Activated B cell treated with CpG ODN at 0.5 μM for 24 hours (primary cell): ENCODE measurements at regions not wholly inside any gene's neighbourhood (a gene's known extent, or its start where the extent isn't known, plus 50 kb on each side); places are given as distances from the start of the nearest gene placed in this dataset.

ENCODE experiments used
- ATAC-seq: fragments of 200-7000 bp; cut with Tn5 transposase; one replicate; pipeline ENCODE4 v1.10.0; 2021; ENCODE audit warnings: low read depth, mild to moderate bottlenecking, moderate library complexity
- CTCF ChIA-PET: fragments of 350-600 bp; sonication (Branson Sonifier 250); formaldehyde crosslinking; loops from one replicate; lab custom pipeline; 2021; ENCODE audit warnings: antibody characterized with exemption; lab: Charles Lee
- POLR2A ChIA-PET: fragments of 350-600 bp; sonication (Branson Sonifier 250); formaldehyde crosslinking; loops from one replicate; lab custom pipeline; 2021; ENCODE audit warnings: antibody characterized with exemption; lab: Charles Lee
- DNase-seq: peaks from one replicate; pipeline ENCODE4 v3.0.0; 2022
- H3K27ac Mint-ChIP-seq: one replicate; pipeline ENCODE4 v1.8.0; 2020; ENCODE audit warnings: mixed read lengths
- H3K27me3 Mint-ChIP-seq: one replicate; pipeline ENCODE4 v1.8.0; 2021; ENCODE audit warnings: mixed read lengths
- H3K36me3 Mint-ChIP-seq: one replicate; pipeline ENCODE4 v1.8.0; 2021; ENCODE audit warnings: low read depth, mixed read lengths
- H3K4me1 Mint-ChIP-seq: one replicate; pipeline ENCODE4 v1.8.0; 2021; ENCODE audit warnings: mixed read lengths
- H3K4me3 Mint-ChIP-seq: one replicate; pipeline ENCODE4 v1.8.0; 2020; ENCODE audit warnings: mild to moderate bottlenecking, mixed read lengths
- H3K9me3 Mint-ChIP-seq: one replicate; pipeline ENCODE4 v1.8.0; 2020; ENCODE audit warnings: mixed read lengths
- CTCF ChIP-seq: fragments of 200-600 bp; IDR thresholded peaks from one replicate; pipeline ENCODE4 v1.8.0; 2022; ENCODE audit warnings: antibody characterized with exemption, mild to moderate bottlenecking
- intact Hi-C: fragments of 100-400 bp; cut with micrococcal nuclease; formaldehyde crosslinking; loops from one replicate; pipeline ENCODE4 v1.15.1; 2024

GRCh38 chr9:115952430-115953292 is 200.9 kb upstream of the PAPPA start:
- no peak overlapping the region for H3K4me3 Mint-ChIP-seq
- H3K27me3 Mint-ChIP-seq: no peaks in the 10 kb centered on the region
- intact Hi-C loops: no loop called here
- DNase-seq: no peak
- POLR2A ChIA-PET: no interaction called here
- no peaks in the 10 kb centered on the region for H3K4me1 Mint-ChIP-seq
- ATAC-seq: no peak
- TF ChIP-seq CTCF: no peak
- no peak overlapping the region for H3K27ac Mint-ChIP-seq
- CTCF ChIA-PET: no interaction called here
- no peaks in the 10 kb centered on the region for H3K36me3 Mint-ChIP-seq
- H3K9me3 Mint-ChIP-seq: peaks cover 2% of the 10 kb centered on the region

GRCh38 chr9:115956371-115956770 is 197.2 kb upstream of the PAPPA start:
- no peak for ATAC-seq
- Mint-ChIP-seq H3K36me3 (no peaks in the 10 kb centered on the region), H3K27me3 (no peaks in the 10 kb centered on the region), H3K4me3 (no peak overlapping the region), H3K4me1 (no peaks in the 10 kb centered on the region), H3K9me3 (no peaks in the 10 kb centered on the region), H3K27ac (no peak overlapping the region)
- ChIA-PET POLR2A (no interaction called here), CTCF (no interaction called here)
- intact Hi-C loops: no loop called here
- TF ChIP-seq CTCF: no peak
- no peak for DNase-seq

GRCh38 chr9:115957585-115957984 is 196.0 kb upstream of the PAPPA start:
- H3K27me3 Mint-ChIP-seq: no peaks in the 10 kb centered on the region
- no peak for ATAC-seq
- POLR2A ChIA-PET: no interaction called here
- H3K9me3 Mint-ChIP-seq: no peaks in the 10 kb centered on the region
- H3K36me3 Mint-ChIP-seq: no peaks in the 10 kb centered on the region
- H3K4me3 Mint-ChIP-seq: no peak overlapping the region
- no peak for TF ChIP-seq CTCF
- no peak overlapping the region for H3K27ac Mint-ChIP-seq
- intact Hi-C loops: no loop called here
- CTCF ChIA-PET: no interaction called here
- H3K4me1 Mint-ChIP-seq: no peaks in the 10 kb centered on the region
- no peak for DNase-seq

GRCh38 chr9:115964710-115965347 is 188.8 kb upstream of the PAPPA start:
- ChIA-PET CTCF (no interaction called here), POLR2A (no interaction called here)
- H3K27ac Mint-ChIP-seq: no peak overlapping the region
- TF ChIP-seq CTCF: no peak
- H3K36me3 Mint-ChIP-seq: no peaks in the 10 kb centered on the region
- H3K27me3 Mint-ChIP-seq: no peaks in the 10 kb centered on the region
- no peak overlapping the region for H3K4me3 Mint-ChIP-seq
- intact Hi-C loops: no loop called here
- no peak for DNase-seq
- no peak for ATAC-seq
- H3K4me1 Mint-ChIP-seq: no peaks in the 10 kb centered on the region
- no peaks in the 10 kb centered on the region for H3K9me3 Mint-ChIP-seq

GRCh38 chr9:115966660-115967059 is 186.9 kb upstream of the PAPPA start:
- no peaks in the 10 kb centered on the region for H3K27me3 Mint-ChIP-seq
- H3K9me3 Mint-ChIP-seq: no peaks in the 10 kb centered on the region
- DNase-seq (no peak), ATAC-seq (no peak)
- no peak for TF ChIP-seq CTCF
- no peak overlapping the region for H3K4me3 Mint-ChIP-seq
- POLR2A ChIA-PET: no interaction called here
- H3K27ac Mint-ChIP-seq: no peak overlapping the region
- H3K4me1 Mint-ChIP-seq: no peaks in the 10 kb centered on the region
- CTCF ChIA-PET: no interaction called here
- no peaks in the 10 kb centered on the region for H3K36me3 Mint-ChIP-seq
- intact Hi-C loops: no loop called here
